PC-3 (cell line): ENCODE measurements at regions not wholly inside any gene's neighbourhood (a gene's known extent, or its start where the extent isn't known, plus 50 kb on each side); places are given as distances from the start of the nearest gene placed in this dataset.

ENCODE experiments used
- EZH2 ChIP-seq: fragments of 300-600 bp; sonication (generic); IDR thresholded peaks from one replicate; pipeline ENCODE4 v1.6.1; 2017; ENCODE audit warnings: antibody characterized with exemption, mild to moderate bottlenecking, low read length; ENCODE audit not compliant: unreplicated experiment
- TF ChIP-seq, protein P1 (sequence below): fragments of 300-600 bp; sonication (generic); conservative IDR thresholded peaks from 2 replicates; pipeline ENCODE4 v1.5.1; 2017; ENCODE audit warnings: antibody characterized with exemption, low read depth, mild to moderate bottlenecking, low read length

DNA sequence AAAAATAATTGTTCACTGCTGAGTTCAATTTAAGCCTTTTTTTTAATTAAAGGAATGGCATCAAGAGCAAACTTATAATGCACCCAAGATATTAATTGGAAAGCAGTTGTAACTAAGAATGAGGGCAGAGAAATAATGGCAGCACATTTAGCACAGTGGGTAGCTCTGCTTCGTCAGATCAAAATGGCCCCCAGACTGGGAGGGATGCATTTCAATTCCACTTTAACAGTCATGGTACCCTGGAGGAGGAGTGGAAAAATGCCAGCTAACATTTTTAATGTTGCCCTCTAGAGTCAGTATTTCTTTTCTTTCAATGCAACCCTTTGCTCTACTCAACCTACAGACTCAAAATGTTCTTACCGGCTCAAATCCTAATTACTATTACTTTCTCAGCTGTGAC lies 504.8 kb upstream of the SETBP1 start:
- TF ChIP-seq, protein P1, sequence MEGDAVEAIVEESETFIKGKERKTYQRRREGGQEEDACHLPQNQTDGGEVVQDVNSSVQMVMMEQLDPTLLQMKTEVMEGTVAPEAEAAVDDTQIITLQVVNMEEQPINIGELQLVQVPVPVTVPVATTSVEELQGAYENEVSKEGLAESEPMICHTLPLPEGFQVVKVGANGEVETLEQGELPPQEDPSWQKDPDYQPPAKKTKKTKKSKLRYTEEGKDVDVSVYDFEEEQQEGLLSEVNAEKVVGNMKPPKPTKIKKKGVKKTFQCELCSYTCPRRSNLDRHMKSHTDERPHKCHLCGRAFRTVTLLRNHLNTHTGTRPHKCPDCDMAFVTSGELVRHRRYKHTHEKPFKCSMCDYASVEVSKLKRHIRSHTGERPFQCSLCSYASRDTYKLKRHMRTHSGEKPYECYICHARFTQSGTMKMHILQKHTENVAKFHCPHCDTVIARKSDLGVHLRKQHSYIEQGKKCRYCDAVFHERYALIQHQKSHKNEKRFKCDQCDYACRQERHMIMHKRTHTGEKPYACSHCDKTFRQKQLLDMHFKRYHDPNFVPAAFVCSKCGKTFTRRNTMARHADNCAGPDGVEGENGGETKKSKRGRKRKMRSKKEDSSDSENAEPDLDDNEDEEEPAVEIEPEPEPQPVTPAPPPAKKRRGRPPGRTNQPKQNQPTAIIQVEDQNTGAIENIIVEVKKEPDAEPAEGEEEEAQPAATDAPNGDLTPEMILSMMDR: no peak
- TF ChIP-seq EZH2: no peak
